HPDE6-E6E7 (cell line): ENCODE measurements at regions not wholly inside any gene's neighbourhood (a gene's known extent, or its start where the extent isn't known, plus 50 kb on each side); places are given as distances from the start of the nearest gene placed in this dataset.

Source experiments
- DNase-seq: peaks from one replicate; pipeline ENCODE4 v3.0.0; 2011; ENCODE audit warnings: missing footprints; ENCODE audit errors: extremely low spot score

GRCh38 chr9:23577611-23578010, 248.4 kb downstream of the ELAVL2 start:
- DNase-seq, result no peak

- DNase-seq, result peak; percentile 52
Observed at GRCh38 chr9:23581931-23582330, 244.1 kb downstream of the ELAVL2 start.

- peak; percentile 20 for DNase-seq
Observed at GRCh38 chr9:23582836-23583235, 243.2 kb downstream of the ELAVL2 start.

- DNase-seq, result no peak
Observed at GRCh38 chr9:23586906-23587305, 239.1 kb downstream of the ELAVL2 start.

GRCh38 chr9:23587433-23587832, 238.6 kb downstream of the ELAVL2 start:
- no peak for DNase-seq

GRCh38 chr9:23587903-23588302, 238.1 kb downstream of the ELAVL2 start:
- no peak for DNase-seq

- no peak for DNase-seq
Observed at GRCh38 chr9:23590276-23591000, 235.6 kb downstream of the ELAVL2 start.

- DNase-seq, result no peak
Observed at GRCh38 chr9:23594421-23594820, 231.6 kb downstream of the ELAVL2 start.

GRCh38 chr9:23596913-23597634, 229.0 kb downstream of the ELAVL2 start:
- no peak for DNase-seq

- DNase-seq, result peak; percentile 66
Observed at GRCh38 chr9:23598994-23599393, 227.0 kb downstream of the ELAVL2 start.

- peak; percentile 13 for DNase-seq
Observed at GRCh38 chr9:23603311-23603710, 222.7 kb downstream of the ELAVL2 start.

GRCh38 chr9:23606107-23606506, 219.9 kb downstream of the ELAVL2 start:
- DNase-seq, result no peak

- DNase-seq, result no peak
Observed at GRCh38 chr9:23608456-23608855, 217.6 kb downstream of the ELAVL2 start.

- DNase-seq, result no peak
Observed at GRCh38 chr9:23611869-23612268, 214.2 kb downstream of the ELAVL2 start.

GRCh38 chr9:23615569-23615968, 210.5 kb downstream of the ELAVL2 start:
- DNase-seq, result no peak

- DNase-seq, result peak; percentile 58
Observed at GRCh38 chr9:23621188-23621587, 204.9 kb downstream of the ELAVL2 start.

GRCh38 chr9:23621924-23622323, 204.1 kb downstream of the ELAVL2 start:
- DNase-seq, result no peak

GRCh38 chr9:23622396-23622795, 203.6 kb downstream of the ELAVL2 start:
- DNase-seq, result no peak

- no peak for DNase-seq
Observed at GRCh38 chr9:23630488-23630887, 195.6 kb downstream of the ELAVL2 start.

- no peak for DNase-seq
Observed at GRCh38 chr9:23635276-23635675, 190.8 kb downstream of the ELAVL2 start.

GRCh38 chr9:23636199-23636598, 189.8 kb downstream of the ELAVL2 start:
- no peak for DNase-seq

GRCh38 chr9:23638011-23638410, 188.0 kb downstream of the ELAVL2 start:
- no peak for DNase-seq

GRCh38 chr9:23638837-23639426, 187.1 kb downstream of the ELAVL2 start:
- peak; percentile 27 for DNase-seq
